ENCODE measurements at regions not wholly inside any gene's neighbourhood (a gene's known extent, or its start where the extent isn't known, plus 50 kb on each side); places are given as distances from the start of the nearest gene placed in this dataset.

GRCh38 chr9:38213631-38214299 lies 144.7 kb upstream of the SHB start (continued):
- no peak for TF ChIP-seq KDM4A (IDR thresholded peaks at IDR 0.05; ENCODE audit: low read depth, low read length, severe bottlenecking)

Measured in H1 (cell line).